GM19351 (cell line): ENCODE measurements at regions not wholly inside any gene's neighbourhood (a gene's known extent, or its start where the extent isn't known, plus 50 kb on each side); places are given as distances from the start of the nearest gene placed in this dataset.
A peak's percentile ranks its signal among the peaks of the same experiment; 100 is the strongest.

Experiments used
- ATAC-seq: cut with Tn5 transposase; IDR thresholded peaks from one replicate; pipeline ENCODE4 v1.9.1; 2021; ENCODE audit warnings: mild to moderate bottlenecking, moderate library complexity; ENCODE audit not compliant: unreplicated experiment

DNA sequence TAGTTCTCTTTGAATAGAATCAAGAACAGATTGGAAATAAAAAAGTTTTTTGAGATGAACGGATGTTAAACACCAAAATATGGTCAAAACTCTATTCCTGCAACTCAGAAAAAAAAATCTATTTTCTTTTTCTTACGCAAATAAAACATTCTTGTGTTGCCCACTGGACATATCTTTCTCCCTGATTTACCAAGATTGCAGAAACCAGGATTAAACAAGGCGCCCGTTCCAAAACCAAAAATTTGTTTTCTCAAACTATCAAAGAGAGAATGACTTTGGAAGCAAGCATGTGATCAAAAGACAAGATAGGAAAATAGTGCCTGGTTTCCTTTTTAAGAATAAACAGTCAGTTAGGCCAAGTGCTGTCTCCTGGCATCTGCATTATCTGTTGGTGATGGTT, 273.1 kb downstream of the CLIC5 start:
- no peak for ATAC-seq

DNA sequence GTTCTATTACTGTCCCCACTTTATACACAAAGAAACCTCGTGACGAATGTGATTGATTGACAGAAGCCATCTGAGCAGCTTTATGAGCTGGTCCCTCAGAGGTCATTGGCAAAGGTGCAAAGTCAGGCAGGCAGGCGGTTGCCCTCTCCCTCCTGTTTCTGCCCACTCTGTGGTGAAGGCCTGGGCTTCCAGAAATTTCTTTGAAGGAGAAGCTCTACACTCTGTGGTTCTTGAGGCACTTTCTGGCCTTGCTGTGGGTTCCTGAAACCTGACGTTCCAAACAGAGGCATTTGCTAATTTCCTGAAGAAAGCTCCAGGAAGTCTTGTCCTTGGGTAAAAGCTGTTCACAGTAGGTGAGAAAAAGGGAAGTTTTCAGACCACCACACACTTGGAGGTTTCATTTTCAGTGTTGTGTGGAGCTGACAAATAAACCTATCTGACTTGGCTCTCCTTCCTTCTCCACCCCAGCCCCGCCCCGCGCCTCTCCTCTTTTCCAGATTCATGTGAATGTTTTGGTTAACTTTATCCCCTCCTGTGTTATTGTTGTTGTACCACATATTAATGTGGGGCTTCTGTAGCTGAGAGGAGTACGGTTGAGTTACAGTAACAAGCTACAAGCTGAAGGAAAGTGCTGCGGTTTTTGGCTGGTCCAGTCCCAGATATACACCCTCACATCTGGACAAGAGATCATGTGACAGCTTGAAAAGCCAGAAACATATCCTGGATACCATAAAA, 274.1 kb downstream of the CLIC5 start:
- peak; percentile 56 for ATAC-seq

DNA sequence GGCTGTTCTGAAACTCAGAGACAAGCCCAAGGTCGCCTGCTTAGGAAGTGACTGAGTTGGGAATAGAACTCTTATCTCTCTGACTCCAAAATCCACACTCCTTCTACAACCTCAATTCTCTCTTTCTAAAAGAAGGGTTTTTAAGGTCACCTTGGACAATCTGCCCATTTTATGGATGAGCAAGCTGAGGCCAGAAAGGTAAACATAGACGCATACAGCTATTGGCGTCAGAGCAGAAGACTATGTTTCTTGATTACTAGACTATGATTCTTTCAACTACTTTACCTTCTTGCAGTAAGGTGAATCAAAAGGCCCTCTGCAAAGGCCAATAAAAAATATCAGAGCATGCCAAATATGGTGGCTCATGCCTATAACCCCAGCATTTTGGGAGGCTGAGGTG, 276.6 kb downstream of the CLIC5 start:
- no peak for ATAC-seq

DNA sequence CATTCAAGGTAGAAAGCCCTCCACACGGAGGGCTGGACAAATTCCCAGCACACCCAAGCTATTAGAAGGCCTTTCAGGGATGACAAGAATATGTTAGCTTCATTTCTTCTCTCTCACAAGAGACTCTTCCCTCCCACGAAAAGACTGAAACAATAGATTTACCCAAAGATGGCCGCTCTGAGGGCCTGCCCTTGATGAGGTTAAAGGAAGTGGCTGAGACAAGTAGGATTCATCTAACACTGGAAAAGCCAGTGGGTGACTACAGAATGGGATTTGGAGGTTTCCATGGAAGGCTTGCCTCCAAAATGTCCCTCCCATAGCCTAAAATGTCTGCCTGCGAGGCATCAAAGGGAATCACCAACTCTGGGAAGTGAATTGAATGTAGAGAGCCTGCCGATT, 277.6 kb downstream of the CLIC5 start:
- ATAC-seq: no peak

DNA sequence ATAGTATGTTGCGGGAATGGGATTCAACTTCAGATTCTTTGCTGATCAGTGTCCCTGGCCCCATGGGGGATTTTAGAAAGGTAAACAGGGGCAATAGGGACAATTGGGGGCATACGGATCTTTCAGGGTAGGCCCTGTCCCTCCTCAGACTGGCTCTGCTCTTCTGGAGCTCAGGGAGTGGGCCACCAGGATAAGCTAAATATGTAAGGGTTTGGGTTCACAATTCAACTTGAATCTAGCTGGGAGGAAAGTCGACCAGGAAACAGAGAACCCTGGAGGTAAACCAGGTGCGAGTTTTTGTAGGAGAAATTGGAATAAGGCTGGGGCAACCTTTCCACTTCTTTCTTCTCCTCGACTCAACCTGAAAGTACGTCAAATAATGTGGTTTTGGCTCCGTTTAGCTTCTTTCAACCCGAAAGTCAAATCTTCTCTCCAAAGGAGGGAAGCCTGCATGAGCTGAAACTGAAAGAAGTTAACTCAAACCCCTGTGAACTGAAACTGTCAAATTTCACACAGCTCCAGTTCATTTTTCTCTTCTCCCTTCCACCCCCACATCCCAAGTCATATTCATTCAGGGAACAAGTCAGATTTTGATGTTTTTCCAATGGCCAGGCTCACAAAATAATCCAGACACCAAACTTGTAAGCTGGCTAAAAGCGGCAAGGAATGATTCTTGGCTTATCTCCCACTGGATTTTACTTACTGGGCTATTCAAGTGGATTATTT, 278.2 kb downstream of the CLIC5 start:
- ATAC-seq: peak; percentile 86

DNA sequence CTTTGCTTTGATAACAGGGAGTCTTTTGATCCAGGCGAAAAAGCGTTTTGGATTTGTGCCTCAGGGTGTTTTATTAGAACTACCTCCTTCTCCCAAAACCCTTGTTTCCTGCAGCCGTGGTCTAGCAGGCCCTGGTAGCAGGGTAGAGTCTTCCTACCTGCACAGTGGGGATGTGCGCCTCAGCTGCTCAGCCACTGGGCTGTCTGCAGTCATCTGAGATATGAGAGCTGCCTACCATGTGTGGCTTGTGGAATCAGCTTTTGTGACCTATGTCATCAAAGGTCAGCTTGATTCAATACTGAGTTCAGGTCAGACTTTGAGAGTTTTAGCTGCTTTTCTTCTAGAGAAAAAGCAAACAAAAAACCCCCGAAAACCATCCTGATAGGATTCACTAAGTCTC, 279.5 kb downstream of the CLIC5 start:
- ATAC-seq: no peak

DNA sequence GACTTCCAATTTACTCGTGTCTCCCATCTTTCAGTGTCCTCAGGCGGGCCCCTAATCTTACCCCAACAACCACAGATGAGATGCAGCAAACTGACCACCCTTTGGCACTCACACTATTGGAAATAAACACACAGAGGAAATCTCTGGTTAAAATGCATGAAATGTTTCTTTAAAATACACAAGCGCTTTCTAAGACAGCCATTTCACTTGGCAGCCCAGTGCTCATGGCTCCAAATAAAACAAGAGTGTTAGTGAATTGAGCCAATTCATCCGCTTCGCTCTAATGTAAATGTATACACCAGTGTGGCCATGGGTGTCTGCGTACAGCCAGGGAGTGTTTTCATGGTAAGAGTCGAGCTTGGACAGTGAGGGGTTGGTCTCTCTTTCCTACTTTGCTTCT, 282.9 kb downstream of the CLIC5 start:
- no peak for ATAC-seq

DNA sequence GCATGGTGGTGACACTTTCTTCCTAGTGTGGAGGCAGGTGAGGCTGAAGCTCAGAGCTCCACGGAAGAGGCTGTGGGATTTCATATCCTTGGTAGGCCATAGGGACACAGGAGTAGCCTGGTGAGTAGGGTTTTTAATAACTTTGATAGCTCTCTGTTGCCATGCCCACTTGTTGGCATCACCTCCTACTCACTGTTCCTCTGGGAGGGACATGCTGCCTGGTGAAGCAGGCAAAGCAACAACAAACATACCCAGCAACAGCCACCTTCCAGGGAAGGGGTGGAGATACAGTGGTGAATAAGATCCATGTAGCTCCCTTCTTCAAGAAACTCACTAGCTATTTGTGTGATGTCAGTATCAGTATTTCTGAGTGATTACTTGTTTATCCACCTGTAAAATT, 285.4 kb downstream of the CLIC5 start:
- no peak for ATAC-seq

DNA sequence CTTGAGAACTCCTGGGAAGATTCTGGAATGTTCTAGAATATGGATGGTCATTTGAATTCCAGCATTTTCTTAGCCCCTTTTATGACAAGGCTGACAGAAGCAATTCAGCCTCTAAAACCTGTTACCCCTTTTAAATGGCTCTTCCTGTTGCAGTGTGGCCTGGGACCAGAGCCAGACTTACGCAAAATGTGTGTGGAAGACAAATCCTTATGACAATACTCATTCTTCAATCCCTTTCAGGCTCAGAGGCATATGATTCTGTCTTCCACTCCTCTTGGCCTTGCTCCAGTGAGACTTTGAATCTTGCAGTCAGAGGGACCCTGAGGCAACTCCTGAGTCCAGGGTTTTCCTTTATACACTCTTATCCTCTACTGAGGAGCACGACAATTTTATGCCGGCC, 287.0 kb downstream of the CLIC5 start:
- no peak for ATAC-seq

DNA sequence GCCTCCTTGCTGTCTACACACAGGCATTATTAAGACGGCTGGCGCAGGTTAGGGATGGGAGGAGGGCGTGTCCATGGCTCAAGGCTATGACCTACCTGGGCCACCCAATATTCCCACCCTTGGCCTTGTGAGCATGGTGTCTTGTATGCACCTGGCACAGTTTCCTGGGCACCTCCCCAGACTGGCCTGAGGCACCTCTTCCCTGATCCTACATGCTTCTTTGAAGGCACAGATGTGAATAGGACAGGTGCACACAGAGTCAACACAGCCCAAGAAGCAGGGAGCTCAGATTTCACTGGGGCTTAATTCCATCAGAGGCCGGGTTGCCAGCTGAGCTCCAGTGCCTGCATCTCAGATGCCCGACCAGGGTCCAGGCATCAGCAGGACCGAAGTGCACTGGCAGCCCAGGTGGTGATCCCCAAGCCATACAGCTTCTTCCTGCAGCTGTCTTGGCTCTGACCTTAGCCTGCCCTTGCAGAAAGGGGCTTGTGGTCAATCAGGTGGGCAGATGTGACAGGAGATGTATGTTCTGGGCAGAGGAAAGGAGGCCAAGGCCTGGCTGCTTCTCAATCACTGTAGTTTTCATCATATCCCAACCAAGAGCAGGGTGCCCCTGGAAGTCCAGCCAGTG, 287.7 kb downstream of the CLIC5 start:
- ATAC-seq: no peak

DNA sequence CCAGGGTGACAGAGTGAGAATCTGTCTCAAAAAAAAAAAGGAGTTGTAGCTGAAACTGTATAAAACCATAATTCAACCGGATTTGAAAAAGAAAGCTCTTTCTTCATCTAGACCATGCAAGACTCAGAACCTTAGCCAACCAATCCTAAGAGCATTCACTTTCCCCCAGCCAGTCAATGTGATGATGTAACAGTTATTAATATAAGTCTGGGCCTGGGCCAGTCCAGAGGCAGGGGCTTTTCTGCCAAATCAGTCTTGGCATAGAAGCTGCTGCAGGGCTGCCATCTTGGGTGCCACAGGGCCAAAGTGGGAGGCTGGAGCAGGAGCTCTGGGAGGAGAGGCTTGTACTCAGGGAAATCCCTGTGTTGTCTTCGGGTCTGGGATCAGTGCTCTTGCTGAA, 288.4 kb downstream of the CLIC5 start:
- no peak for ATAC-seq

DNA sequence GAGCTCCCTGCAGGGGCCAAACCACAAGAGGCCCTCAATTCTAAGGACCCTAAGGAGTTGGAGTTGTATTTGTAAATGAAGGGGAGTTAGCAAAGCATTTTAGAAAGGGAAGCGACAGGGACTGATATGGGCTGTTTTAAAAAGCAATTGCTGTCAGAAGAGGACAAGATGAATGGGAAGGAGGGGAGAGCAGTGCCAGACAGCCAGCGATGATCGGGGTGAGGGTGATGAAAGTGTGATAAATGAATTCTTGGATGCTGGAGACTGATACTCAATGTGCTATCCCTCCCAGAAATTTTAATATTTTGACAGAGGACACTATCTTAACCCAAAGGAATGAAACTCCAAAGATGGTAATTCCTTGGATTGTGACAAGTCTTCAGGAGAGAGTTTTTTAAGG, 289.2 kb downstream of the CLIC5 start:
- ATAC-seq: no peak

DNA sequence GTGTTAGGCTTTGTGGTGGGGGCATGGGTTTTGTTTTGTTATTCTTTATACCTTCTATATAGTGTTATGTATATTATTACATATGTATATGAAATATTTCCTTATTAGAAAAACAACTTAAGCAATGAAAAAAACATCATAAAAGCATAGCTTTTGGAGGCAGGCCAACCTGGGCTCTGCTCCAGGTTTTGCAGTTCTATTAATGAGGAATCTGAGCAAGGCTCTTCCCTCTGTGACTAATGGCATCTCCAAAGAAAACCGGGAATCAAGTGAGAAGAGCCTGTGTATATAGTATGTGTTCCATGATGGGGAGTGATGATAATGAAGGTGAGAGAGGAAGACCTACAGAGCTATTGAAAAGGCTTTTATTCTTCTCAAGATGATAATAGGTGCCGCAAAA, 291.1 kb downstream of the CLIC5 start:
- ATAC-seq: no peak

DNA sequence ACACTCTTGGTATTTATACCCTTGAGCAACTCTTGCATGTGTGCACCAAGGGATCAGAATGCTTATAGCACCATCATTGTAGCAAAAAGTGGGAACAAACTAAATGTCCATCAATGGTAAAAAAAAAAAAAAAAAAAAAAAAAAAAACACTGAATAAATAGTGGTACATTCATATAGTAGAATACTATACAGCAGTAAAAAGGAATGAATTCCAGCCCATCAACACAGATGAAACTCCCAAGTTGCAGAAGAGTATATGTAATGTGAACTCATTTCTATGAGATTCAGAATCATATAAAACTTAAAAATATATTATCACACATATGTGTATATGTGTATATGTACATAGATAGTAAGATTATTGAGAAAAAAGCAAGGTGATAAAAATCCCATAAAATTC, 291.6 kb downstream of the CLIC5 start:
- ATAC-seq: no peak

DNA sequence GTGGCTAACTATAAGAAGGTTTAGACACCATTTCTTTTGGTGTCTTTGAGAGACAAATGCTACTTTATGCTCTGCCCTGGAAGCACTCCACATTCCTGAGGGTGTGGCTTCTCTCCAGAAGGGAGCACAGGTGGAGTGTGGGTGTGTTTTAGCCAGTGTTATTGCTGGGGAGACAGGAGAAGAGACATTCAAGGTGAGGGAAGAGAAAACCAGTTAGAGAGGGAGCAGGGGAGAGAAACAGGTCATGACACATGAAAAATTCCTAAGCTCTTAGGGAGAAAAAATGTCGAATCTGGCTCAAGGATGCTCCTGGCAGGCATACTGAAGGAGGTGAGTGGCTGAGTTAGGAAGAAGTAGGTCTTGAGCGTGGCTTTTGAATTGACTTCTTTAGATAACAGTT, 292.8 kb downstream of the CLIC5 start:
- no peak for ATAC-seq

DNA sequence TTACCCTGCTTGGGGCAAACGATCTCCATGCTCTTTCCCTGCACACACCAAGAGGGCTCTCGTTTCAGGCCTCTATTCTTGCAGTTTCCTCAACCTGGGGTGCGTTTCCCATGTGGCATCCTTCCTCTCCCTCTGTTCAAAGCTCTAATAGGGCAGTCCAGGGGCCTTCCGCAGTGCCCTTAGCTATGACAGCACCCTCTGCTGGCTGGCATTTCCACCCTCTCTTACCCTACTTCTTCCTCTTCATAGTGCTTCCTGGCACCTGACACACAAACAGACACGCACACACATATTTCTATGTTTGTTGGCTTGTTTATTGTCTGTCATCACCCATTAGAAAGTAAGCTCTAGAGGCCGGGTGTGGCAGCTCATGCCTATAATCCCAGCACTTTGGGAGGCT, 294.0 kb downstream of the CLIC5 start:
- no peak for ATAC-seq

DNA sequence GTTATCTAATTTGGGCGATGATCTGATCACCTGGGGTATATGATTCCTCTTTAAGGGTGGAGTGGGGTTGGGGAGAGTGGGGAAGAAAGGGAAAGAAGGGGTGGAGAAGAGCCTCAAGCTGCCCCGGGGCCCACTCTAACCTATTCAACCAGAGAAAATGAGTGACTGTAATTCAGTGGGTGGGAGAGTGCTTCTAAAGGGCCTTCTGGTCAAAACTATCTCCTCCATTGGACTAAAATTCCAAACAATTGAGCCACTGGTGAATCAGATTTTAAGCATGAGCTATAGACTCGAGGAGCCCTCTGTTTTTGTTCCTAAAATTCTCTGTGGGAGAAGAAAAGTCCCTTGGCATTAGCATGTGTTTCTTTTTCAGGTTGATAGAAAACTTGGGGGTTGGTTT, 296.8 kb downstream of the CLIC5 start:
- no peak for ATAC-seq

DNA sequence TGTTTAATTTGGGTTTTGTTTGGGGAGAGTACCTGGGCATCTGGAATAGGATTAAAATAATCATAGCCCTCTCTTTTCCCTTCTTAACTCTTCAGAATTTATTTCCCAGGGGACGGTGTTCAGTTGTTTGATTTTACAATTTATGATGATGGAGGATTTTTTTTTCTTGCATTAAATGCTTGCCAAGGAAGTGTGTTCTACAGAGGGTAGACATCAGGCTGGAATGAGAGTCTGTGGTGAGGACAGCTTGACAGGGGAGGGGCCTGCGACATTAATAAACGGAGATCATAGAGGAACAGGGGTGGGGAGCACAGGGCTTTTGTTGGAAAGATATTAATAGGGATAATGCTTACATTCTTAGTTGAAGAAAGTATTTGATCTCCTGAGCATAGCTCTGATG, 297.5 kb downstream of the CLIC5 start:
- no peak for ATAC-seq

DNA sequence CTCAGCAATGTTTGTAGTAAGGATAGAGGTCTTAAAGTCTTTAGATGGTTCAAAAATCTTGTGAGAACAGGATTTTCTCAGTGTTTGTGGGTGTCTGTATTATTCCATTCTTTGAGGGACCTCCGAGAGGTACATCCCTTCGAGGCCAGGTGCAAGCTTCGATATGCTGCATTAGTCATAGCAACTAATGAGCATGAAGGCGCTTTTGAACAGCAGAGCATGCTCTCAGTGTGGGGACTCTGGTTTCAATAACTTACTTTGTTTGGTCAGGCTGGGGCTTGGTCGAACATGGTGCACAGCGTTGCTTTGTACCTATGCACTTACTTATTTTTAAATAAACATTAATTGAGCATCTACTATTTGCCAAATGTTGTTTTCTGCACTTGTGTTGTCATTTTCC, 297.9 kb downstream of the CLIC5 start:
- no peak for ATAC-seq

DNA sequence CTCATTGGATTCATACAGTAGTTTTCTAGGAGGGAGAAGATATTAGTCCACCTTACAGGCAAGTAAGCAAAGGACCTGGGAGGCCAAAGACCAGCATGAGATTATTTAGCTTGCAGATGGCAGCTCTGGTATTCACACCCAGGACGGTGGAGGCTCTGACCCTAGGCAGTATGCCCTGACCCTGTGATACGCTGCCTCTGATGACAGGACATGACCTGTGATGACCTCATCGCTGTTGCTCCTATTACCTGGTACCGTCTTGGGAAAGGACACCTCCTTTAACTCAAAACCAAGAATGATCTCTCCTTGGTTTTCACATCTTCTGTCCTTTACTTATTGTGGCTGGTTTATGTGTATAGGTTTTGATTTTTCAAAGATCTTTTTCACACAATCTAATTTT, 298.6 kb downstream of the CLIC5 start:
- ATAC-seq: no peak

DNA sequence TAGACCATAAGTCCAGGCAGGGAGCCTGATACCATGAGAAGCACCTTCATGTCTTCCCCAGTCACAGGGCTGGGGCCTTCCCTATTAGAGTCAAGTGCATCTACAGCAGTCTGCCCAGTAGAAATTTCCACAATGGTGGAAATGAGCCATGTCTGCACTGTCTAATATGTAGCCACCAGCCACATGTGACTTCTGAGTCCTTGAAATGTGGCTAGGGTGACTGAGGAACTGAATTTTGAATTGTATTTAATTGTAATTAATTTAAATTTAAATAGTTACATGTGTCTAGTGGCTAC, 300.2 kb downstream of the CLIC5 start:
- no peak for ATAC-seq

DNA sequence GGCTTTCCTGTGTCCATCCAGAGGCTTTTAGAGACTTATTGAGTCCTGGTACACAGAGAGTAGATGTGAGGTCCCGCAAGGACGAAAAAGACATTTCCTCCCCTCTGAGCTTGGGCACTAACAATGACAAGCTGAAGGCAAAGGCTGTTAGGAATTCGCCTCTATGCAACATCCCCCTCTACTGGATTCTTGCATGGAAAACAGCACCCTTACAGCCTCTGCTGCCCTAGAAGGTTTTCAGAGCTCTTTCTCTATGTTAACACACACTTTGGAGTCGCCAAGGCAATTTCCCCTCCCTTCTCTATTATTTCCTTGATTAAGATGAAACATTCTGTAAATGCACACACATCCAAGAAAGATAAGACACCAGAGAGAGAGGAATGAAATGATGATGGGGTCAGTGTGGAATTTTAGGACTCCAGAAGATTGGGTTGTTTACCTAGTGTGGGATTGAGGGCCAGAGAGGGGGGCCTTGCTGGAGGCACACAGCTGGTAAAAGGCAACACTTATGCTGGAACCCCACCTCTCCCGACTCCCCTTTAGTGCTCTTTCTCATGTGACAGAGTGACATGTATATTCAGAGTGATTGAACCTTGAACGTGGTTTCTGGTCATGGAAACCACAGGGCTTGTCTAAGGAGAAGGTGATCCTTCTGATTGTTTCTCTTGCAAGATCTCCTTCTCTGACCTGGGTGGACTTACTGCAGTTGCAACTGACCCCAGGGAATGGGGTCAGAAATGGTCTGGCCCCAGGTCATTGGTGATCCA, 300.7 kb downstream of the CLIC5 start:
- peak; percentile 34 for ATAC-seq
